ENCODE measurements at regions not wholly inside any gene's neighbourhood (a gene's known extent, or its start where the extent isn't known, plus 50 kb on each side); places are given as distances from the start of the nearest gene placed in this dataset.
A peak's percentile ranks its signal among the peaks of the same experiment; 100 is the strongest.

DNA sequence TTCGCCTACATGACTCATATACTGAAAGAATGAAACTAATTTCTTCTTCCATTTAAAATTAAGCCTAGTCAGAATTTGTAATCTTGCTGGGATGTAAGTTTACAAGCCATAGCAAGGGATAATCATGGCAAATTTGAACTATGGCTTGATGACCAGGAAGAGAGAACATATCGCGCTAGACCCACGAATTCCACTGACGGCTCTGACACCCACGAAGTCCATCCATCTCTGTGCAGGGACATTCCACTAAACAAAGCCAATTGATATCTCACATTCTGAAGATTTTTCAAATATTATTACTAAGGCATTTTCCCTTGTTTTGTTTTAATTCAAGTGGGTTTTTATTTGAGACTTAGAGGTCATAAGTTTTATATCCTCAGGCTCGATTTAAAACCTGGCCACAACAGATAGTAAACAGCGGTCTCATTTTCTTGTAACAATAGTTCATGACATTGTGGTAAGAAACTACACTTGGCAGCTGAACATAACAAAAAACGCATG, 113.0 kb downstream of the QPCT start:
- H3K56ac ChIP-seq (ENCODE audit: extremely low read depth, insufficient read depth, low read length) = peak overlapping the region; percentile 33; the same call in 1 of the 2 replicates
- TF ChIP-seq FOS (IDR thresholded peaks at IDR 0.05; ENCODE audit: low read depth, low read length) = 0 out of 2 replicates have a peak, but pooled peaks have one; percentile 30
- 0 out of 2 replicates have a peak, but pooled peaks have one; percentile 44 for TF ChIP-seq NFE2L2 (IDR thresholded peaks at IDR 0.05; ENCODE audit: low read depth, low read length)
- no peak for TF ChIP-seq MAZ (IDR thresholded peaks at IDR 0.05; ENCODE audit: borderline replicate concordance, low read depth, low read length)
- peak; percentile 47 for TF ChIP-seq MAFK (IDR thresholded peaks at IDR 0.05; ENCODE audit: low read depth, low read length)
- TF ChIP-seq, protein P1, sequence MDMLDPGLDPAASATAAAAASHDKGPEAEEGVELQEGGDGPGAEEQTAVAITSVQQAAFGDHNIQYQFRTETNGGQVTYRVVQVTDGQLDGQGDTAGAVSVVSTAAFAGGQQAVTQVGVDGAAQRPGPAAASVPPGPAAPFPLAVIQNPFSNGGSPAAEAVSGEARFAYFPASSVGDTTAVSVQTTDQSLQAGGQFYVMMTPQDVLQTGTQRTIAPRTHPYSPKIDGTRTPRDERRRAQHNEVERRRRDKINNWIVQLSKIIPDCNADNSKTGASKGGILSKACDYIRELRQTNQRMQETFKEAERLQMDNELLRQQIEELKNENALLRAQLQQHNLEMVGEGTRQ (IDR thresholded peaks at IDR 0.05; ENCODE audit: low read depth, low read length) = no peak
- no peak overlapping the region for H4K5ac ChIP-seq (ENCODE audit: low read depth, low read length)
- H2AK9ac ChIP-seq (replicated peaks; ENCODE audit: low read depth, low read length, poor library complexity) = no peak overlapping the region
- peaks cover 20% of the 10 kb centered on the region; the same call in 1 of the 2 replicates for H3K9me1 ChIP-seq (ENCODE audit: insufficient read depth, low read length)
- no CpG with 5 or more reads among the region's 9 CpGs for WGBS, 2 experiments (ENCODE audit: extremely low coverage in 2 of 2, insufficient read length in 1 of 2)
- peaks cover 0 to 6% of the 10 kb centered on the region in 2 experiments; a peak in 2 of 4 replicates for H3K79me1 ChIP-seq (ENCODE audit: low read depth in 1 of 2, low read length in 2 of 2)
- ChIA-PET CTCF (interaction anchor here (0.6 kb wide), 1 partner anchor 209 kb away, joined by 3 read pairs; no protein-coding TSS in a partner anchor), POLR2A (ENCODE audit: unreplicated experiment) (no interaction called here)
- peak overlapping the region; percentile 80 for H2BK120ac ChIP-seq (ENCODE audit: low read depth, low read length)
- H3K4me3 ChIP-seq (ENCODE audit: insufficient read depth, low read depth, low read length) = no peak overlapping the region
- H3K18ac ChIP-seq (ENCODE audit: low read depth, low read length) = peak overlapping the region; percentile 10; the same call in 1 of the 2 replicates
- H3K4ac ChIP-seq (ENCODE audit: low read depth, low read length) = peak overlapping the region; percentile 67
- H3K4me1 ChIP-seq (ENCODE audit: control insufficient read depth, insufficient read depth, low read length) = peaks cover 30% of the 10 kb centered on the region
- peak overlapping the region; percentile 36; the same call in 1 of the 2 replicates for H3K4me2 ChIP-seq (ENCODE audit: low read depth, low read length)
- H4K20me1 ChIP-seq (ENCODE audit: insufficient read depth, low read length) = peaks cover 9% of the 10 kb centered on the region; the same call in 1 of the 2 replicates
- H4K8ac ChIP-seq (ENCODE audit: low read depth in 2 of 2, low read length in 2 of 2) = peak overlapping the region; percentile 17 to 51; a peak in 3 of 4 replicates
- peak overlapping the region; percentile 95; the same call in 2 of the 3 replicates for H2BK15ac ChIP-seq (ENCODE audit: low read depth, low read length)
- H3K9me3 ChIP-seq (ENCODE audit: control insufficient read depth, insufficient read depth, low read length) = no peaks in the 10 kb centered on the region
- no peak overlapping the region for H3K9ac ChIP-seq (ENCODE audit: low read depth, low read length)
- H3K27ac ChIP-seq (ENCODE audit: insufficient read depth, low read length) = peak overlapping the region; percentile 42; the same call in 1 of the 2 replicates
- H2BK20ac ChIP-seq (ENCODE audit: low read depth, low read length) = peak overlapping the region; percentile 81
- dilution Hi-C loops (cut with HindIII; ENCODE audit: low sequenced_read_pairs, unreplicated experiment) (no loop called here), in situ Hi-C loops (cut with MboI; ENCODE audit: low sequenced_read_pairs) (no loop called here), intact Hi-C loops (cut with micrococcal nuclease) (no loop called here)
- ATAC-seq (ENCODE audit: low read depth) = peak; percentile 33; the same call in 1 of the 2 replicates
- peak; percentile 78 for DNase-seq
- no peaks in the 10 kb centered on the region for H3K27me3 ChIP-seq (ENCODE audit: control insufficient read depth, insufficient read depth, low read length)
- peak overlapping the region; percentile 66 for H3K14ac ChIP-seq (replicated peaks; ENCODE audit: low read depth, low read length)
- no peaks in the 10 kb centered on the region for H3K36me3 ChIP-seq (ENCODE audit: control insufficient read depth, insufficient read depth, low read length)
- peak overlapping the region; percentile 42; the same call in 1 of the 2 replicates for H4K91ac ChIP-seq (ENCODE audit: insufficient read depth, low read depth, low read length)
- H2AK5ac ChIP-seq (ENCODE audit: low read depth, low read length) = peak overlapping the region; percentile 84; the same call in 1 of the 2 replicates
- peak overlapping the region; percentile 75 for H2BK5ac ChIP-seq (ENCODE audit: low read depth, low read length, poor library complexity, severe bottlenecking)
- BruUV-seq (replicated peaks) = no TSS peak
- H3K23ac ChIP-seq (ENCODE audit: low read depth, low read length) = peak overlapping the region; percentile 43; the same call in 1 of the 2 replicates
- peak overlapping the region; percentile 77 for H2AFZ ChIP-seq (replicated peaks; ENCODE audit: low read length, poor library complexity)

Data from IMR-90 (cell line).